ENCODE measurements at regions not wholly inside any gene's neighbourhood (a gene's known extent, or its start where the extent isn't known, plus 50 kb on each side); places are given as distances from the start of the nearest gene placed in this dataset.

DNA sequence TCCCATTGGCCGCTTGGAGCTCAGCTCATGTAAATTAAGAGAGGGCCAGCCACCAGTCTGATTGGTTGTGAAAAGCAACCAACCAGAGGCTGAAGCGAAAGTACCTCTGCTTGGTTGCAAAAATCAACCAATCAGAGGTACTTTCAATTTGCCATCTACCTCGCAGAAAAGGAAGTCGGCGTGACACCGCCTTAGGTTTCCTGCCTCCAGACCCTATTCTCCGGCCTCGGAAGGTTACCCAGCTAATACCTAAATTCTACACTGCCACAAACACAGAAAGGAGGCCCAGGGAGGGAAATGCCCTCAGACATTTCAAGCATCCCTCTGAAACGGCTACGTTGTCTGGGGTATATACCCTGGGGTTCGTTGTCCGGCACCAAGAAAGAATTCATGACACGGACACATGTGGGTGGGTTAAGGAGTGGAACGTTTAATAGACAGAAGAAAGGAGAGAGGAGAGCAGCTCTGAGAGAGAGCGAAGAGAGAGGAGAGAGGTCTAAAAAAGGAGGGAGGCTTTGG is 481.3 kb downstream of the TMEM114 start:
- DNase-seq (ENCODE audit: low read depth) = no peak
- TF ChIP-seq, protein P1, sequence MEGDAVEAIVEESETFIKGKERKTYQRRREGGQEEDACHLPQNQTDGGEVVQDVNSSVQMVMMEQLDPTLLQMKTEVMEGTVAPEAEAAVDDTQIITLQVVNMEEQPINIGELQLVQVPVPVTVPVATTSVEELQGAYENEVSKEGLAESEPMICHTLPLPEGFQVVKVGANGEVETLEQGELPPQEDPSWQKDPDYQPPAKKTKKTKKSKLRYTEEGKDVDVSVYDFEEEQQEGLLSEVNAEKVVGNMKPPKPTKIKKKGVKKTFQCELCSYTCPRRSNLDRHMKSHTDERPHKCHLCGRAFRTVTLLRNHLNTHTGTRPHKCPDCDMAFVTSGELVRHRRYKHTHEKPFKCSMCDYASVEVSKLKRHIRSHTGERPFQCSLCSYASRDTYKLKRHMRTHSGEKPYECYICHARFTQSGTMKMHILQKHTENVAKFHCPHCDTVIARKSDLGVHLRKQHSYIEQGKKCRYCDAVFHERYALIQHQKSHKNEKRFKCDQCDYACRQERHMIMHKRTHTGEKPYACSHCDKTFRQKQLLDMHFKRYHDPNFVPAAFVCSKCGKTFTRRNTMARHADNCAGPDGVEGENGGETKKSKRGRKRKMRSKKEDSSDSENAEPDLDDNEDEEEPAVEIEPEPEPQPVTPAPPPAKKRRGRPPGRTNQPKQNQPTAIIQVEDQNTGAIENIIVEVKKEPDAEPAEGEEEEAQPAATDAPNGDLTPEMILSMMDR (conservative IDR thresholded peaks at IDR 0.05; ENCODE audit: low read depth, low read length) = no peak

DNA sequence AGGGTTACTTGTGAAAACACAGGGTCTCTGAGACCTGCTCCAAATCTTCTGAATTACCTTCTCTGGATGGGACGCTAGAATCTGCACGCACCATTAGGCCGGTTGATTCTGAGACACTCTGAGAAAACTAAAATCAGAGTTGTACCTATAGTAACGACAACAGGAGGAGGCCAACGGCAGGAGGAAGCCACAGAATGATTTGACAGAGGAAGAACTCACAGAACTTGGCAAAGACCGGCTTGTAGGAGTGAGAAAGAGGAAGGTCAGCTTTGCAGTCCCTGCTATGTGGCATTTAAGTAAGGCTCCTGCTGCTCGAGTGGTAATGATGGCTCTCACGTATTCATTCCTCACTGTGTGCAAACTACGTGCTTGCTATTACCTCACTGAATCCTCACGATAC is 483.0 kb downstream of the TMEM114 start:
- no peak overlapping the region for H3K4me3 ChIP-seq (ENCODE audit: low read depth, low read length)
- DNase-seq (ENCODE audit: low read depth) = no peak
- TF ChIP-seq, protein P1 (conservative IDR thresholded peaks at IDR 0.05; ENCODE audit: low read depth, low read length) = no peak

More for the DNA sequence above, 481.3 kb downstream of the TMEM114 start:
- no peak overlapping the region for H3K4me3 ChIP-seq (ENCODE audit: low read depth, low read length)

DNA sequence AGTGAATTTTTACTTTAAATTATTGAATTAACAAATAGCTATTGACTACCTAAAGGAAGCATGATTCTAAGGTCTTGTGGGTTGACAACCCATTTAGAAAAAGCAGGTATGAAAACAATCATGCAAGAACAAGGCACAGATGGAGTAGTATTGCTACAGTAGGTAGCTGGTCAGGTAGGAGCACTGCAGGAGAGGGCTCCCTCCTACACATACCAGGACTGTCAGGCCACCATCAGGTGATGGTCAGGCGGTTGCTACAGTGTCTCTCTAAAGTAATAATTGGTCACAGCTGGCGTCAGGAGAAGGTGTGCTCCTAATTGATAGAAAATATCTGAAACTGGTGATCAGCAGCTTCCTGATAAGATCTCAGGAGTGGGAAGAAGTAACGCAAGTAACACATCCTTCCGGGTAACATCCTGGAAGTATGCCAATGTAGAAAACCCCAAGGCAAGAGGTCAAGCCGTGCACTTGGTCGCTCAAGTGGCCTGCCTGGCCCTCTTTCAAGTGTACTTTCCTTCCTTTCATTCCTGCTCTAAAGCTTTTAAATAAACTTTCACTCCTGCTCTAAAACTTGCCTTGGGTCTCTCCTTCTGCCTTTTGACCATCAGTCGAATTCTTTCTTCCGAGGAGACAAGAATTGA is 486.5 kb downstream of the TMEM114 start:
- no peak for DNase-seq (ENCODE audit: low read depth)

DNA sequence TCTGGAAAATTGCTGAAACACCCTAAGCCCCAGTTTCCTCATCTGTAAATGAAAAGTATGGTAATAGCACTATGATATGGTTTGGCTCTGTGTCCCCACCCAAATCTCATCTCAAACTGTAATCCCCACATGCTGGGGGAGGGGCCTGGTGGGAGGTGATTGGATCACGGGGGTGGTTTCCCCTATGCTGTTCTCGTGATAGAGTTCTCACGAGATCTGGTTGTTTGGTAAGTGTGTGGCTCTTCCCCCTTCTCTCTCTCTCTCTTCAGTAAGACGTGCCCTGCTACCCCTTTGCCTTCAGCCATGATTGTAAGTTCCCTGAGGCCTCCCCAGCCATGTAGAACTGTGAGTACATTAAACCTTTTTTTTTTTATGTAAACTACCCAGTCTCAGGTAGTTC is 490.7 kb downstream of the TMEM114 start:
- no peak for DNase-seq (ENCODE audit: low read depth)
- H3K4me3 ChIP-seq (ENCODE audit: low read depth, low read length) = no peak overlapping the region
- TF ChIP-seq, protein P1 (conservative IDR thresholded peaks at IDR 0.05; ENCODE audit: low read depth, low read length) = no peak

More for the DNA sequence above, 486.5 kb downstream of the TMEM114 start:
- TF ChIP-seq, protein P1 (conservative IDR thresholded peaks at IDR 0.05; ENCODE audit: low read depth, low read length) = no peak
- H3K4me3 ChIP-seq (ENCODE audit: low read depth, low read length) = no peak overlapping the region

DNA sequence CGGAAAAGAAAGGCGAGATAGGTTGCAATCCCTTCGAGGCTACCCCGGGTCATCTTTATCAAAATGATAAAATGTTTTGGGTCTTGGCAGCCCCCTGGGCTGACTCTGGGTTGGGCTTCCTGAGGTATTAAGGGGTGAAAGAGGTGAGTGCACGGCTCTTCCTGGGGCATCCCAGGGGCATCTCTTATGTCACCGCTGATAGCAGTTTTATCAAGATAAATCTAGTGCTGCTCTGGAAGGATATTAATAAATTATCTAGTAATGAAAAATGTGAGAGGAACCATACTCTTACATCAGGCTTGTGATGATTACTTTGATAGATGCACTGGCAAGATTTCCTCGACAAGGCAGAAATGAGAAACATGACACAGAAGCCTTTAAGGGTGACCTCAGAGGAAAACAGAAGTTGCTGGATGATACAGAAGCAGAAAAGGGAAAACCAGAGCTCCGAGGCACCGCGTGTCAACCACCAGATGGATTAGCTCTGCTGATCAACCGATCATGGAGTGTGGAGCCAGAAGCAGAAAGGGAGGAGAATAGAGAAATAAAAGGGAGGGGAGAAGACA is 491.3 kb downstream of the TMEM114 start:
- no peak overlapping the region for H3K4me3 ChIP-seq (ENCODE audit: low read depth, low read length)
- TF ChIP-seq, protein P1 (conservative IDR thresholded peaks at IDR 0.05; ENCODE audit: low read depth, low read length) = no peak
- DNase-seq (ENCODE audit: low read depth) = no peak

DNA sequence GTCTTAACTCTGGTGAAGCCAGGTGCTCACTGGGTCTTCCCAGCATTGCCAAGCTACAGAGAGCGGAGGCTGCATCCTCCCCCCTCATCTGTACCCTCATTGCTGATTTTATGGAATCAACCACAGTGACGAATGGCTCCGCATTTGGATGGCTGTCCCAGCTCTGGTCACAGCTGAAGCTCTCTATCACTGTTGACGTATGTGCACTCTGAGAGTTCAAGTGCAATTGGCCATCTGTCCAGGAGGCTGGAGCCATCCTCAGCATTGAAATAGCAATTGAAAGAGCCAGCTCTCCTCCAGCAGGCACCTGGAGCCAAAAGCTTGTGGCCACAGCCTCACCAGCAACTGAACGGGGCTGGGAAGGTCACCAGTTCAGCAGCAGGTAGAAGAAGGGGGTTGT is 494.1 kb downstream of the TMEM114 start:
- DNase-seq (ENCODE audit: low read depth) = no peak
- H3K4me3 ChIP-seq (ENCODE audit: low read depth, low read length) = no peak overlapping the region
- TF ChIP-seq, protein P1 (conservative IDR thresholded peaks at IDR 0.05; ENCODE audit: low read depth, low read length) = no peak

DNA sequence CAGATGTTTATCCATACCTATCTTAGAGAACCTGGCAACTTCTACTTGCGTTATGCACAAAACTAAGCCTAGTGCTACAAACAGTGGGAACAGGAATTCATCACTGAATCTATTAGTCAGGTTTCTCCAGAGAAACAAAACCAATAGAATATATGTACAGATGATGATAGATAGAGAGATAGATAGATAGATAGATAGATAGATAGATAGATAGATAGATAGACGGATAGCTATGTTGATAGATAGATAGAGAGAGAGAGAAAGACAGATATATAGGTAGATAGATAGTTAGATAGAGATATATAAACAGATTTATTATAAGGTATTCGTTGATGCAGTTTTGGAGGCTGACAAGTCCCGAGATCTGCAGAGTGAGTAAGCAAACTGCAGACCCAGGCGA is 495.6 kb downstream of the TMEM114 start:
- H3K4me3 ChIP-seq (ENCODE audit: low read depth, low read length) = no peak overlapping the region
- no peak for DNase-seq (ENCODE audit: low read depth)
- TF ChIP-seq, protein P1 (conservative IDR thresholded peaks at IDR 0.05; ENCODE audit: low read depth, low read length) = no peak

Data from choroid plexus epithelial cell (primary cell).